Osteocyte (in vitro differentiated cells): ENCODE measurements at regions not wholly inside any gene's neighbourhood (a gene's known extent, or its start where the extent isn't known, plus 50 kb on each side); places are given as distances from the start of the nearest gene placed in this dataset.

ENCODE experiments used
- DNase-seq: peaks from one replicate; pipeline ENCODE4 v3.0.0; 2021; ENCODE audit warnings: mixed read lengths; ENCODE audit not compliant: unreplicated experiment; ENCODE audit errors: extremely low spot score
- H3K27ac Mint-ChIP-seq: one replicate; pipeline ENCODE4 v1.8.0; 2021; ENCODE audit warnings: mild to moderate bottlenecking, mixed read lengths; ENCODE audit not compliant: unreplicated experiment
- H3K27me3 Mint-ChIP-seq: one replicate; pipeline ENCODE4 v1.8.0; 2021; ENCODE audit warnings: mixed read lengths; ENCODE audit not compliant: unreplicated experiment
- H3K36me3 Mint-ChIP-seq: one replicate; pipeline ENCODE4 v1.8.0; 2021; ENCODE audit warnings: mixed read lengths; ENCODE audit not compliant: unreplicated experiment
- H3K4me1 Mint-ChIP-seq: one replicate; pipeline ENCODE4 v1.8.0; 2021; ENCODE audit warnings: mixed read lengths; ENCODE audit not compliant: unreplicated experiment
- H3K4me3 Mint-ChIP-seq: one replicate; pipeline ENCODE4 v1.8.0; 2021; ENCODE audit warnings: mild to moderate bottlenecking, moderate library complexity, mixed read lengths; ENCODE audit not compliant: unreplicated experiment
- H3K9me3 Mint-ChIP-seq: one replicate; pipeline ENCODE4 v1.8.0; 2021; ENCODE audit warnings: mixed read lengths; ENCODE audit not compliant: unreplicated experiment
- CTCF ChIP-seq: fragments of 200-600 bp; sonication (generic); IDR thresholded peaks from 2 replicates; pipeline ENCODE4 v1.5.0; 2021; ENCODE audit warnings: antibody characterized with exemption, mild to moderate bottlenecking, moderate library complexity

DNA sequence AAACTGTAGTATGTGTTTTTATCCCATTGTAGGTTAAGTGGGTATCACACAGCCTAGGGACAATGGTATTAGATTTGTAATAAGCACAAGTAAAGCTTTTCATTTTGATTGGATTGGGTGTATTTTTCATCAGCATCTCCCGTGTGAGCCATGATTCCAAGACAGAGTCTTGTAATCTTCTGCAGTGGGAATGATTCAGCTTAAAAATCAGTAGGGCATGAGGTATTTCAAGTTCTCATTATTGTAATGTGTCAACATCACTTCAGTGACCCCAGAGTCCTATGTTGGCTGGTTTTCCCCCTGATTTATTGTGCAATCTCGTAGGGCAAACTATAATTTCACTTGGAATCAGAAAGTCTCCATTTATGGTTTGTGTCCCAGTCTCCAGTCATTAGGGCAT, 833.2 kb upstream of the RBFOX1 start:
- Mint-ChIP-seq H3K36me3 (no peaks in the 10 kb centered on the region), H3K27me3 (no peaks in the 10 kb centered on the region), H3K9me3 (peaks cover 42% of the 10 kb centered on the region), H3K4me1 (no peaks in the 10 kb centered on the region), H3K27ac (no peak overlapping the region), H3K4me3 (no peak overlapping the region)
- TF ChIP-seq CTCF, result no peak
- no peak for DNase-seq

- no peak overlapping the region for H3K4me3 Mint-ChIP-seq
- peaks cover 41% of the 10 kb centered on the region for H3K9me3 Mint-ChIP-seq
- no peak for DNase-seq
- H3K4me1 Mint-ChIP-seq, result no peaks in the 10 kb centered on the region
- H3K27ac Mint-ChIP-seq, result no peak overlapping the region
- no peaks in the 10 kb centered on the region for H3K36me3 Mint-ChIP-seq
- no peaks in the 10 kb centered on the region for H3K27me3 Mint-ChIP-seq
- TF ChIP-seq CTCF, result no peak
Measured at GRCh38 chr16:6498858-6499257, 833.8 kb upstream of the RBFOX1 start.

DNA sequence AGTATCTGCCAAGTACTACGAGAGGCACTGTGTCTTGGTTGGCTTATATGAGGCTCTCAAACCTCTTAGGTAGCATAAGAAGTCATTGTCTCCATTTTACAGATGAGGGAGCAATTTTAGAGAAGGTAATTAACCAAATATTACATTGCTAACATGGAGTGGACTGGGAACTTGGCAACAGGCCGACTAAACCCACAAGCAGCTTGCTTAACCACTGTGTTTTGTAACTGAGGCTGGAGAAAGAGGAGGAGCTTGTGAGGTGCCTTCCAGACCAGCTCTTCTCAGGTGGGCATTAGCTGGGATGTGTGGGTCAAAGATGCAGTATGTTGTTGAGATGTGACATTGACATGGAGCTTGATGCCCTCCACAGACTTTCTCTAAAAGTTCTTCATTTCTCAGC, 835.6 kb upstream of the RBFOX1 start:
- H3K36me3 Mint-ChIP-seq, result no peaks in the 10 kb centered on the region
- no peak overlapping the region for H3K27ac Mint-ChIP-seq
- H3K4me3 Mint-ChIP-seq, result no peak overlapping the region
- DNase-seq, result no peak
- TF ChIP-seq CTCF, result no peak
- H3K9me3 Mint-ChIP-seq, result peaks cover 32% of the 10 kb centered on the region
- H3K4me1 Mint-ChIP-seq, result no peaks in the 10 kb centered on the region
- H3K27me3 Mint-ChIP-seq, result no peaks in the 10 kb centered on the region

DNA sequence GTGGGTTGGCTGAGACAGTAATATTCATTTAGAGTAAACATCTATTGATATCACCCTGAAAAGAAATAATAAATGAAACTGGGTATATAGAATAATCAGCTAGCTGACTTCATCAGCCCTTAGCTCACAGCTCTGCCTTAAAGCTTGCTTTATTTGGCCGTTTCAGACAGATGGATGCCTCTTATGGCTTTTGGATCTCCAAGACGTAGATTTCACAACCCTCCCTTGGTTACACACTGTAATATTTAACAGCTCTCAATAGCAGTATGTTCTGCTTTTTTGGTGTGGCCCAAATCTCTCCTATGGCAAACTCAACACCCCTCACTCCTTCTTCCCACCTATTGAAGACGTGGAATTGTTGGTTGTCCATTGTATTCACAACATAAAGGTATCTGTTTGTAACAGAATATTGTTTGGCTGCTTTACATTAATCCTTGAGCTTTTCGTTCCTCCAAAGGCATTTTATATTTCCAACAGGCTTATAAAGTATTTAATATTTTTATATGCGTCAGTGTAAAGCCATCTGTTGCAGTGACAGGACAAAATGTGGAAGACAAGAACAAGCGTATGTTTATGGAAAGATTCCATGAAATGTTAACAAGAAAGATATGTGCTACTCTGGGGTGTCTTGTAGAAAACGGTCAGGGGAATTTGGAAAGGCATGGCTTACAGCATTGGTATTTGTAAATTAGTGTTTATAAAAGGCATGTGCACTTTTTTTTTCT, 837.0 kb upstream of the RBFOX1 start:
- TF ChIP-seq CTCF, result no peak
- no peak for DNase-seq
- Mint-ChIP-seq H3K27me3 (no peaks in the 10 kb centered on the region), H3K4me3 (no peak overlapping the region), H3K36me3 (no peaks in the 10 kb centered on the region), H3K4me1 (no peaks in the 10 kb centered on the region), H3K27ac (no peak overlapping the region), H3K9me3 (peaks cover 25% of the 10 kb centered on the region)

DNA sequence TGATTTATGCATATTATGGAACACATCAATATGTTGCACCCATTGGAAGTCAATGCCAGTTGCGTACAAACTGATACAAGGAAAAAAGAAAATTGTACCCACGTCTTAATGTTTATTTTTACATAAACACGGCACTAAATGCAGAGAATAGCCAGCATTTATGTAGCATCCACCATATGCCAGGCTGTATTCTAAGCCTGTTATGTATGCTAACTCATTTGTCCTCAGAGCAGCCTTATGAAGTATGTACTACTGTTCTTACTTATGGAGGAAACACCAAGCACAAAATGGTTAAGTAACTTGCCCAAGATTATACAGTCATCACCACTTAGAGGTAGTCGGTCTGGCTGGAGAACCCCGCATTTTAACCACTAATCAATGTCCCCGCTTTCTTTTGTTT, 837.9 kb upstream of the RBFOX1 start:
- no peak for TF ChIP-seq CTCF
- H3K9me3 Mint-ChIP-seq, result peaks cover 22% of the 10 kb centered on the region
- H3K4me3 Mint-ChIP-seq, result no peak overlapping the region
- DNase-seq, result no peak
- no peaks in the 10 kb centered on the region for H3K4me1 Mint-ChIP-seq
- no peaks in the 10 kb centered on the region for H3K27me3 Mint-ChIP-seq
- H3K27ac Mint-ChIP-seq, result no peak overlapping the region
- H3K36me3 Mint-ChIP-seq, result no peaks in the 10 kb centered on the region
